GM12878 (cell line): ENCODE measurements at regions not wholly inside any gene's neighbourhood (a gene's known extent, or its start where the extent isn't known, plus 50 kb on each side); places are given as distances from the start of the nearest gene placed in this dataset.

ENCODE experiments used
- ATAC-seq: fragments of 200-7000 bp; cut with Tn5 transposase; 3 replicates; pipeline ENCODE4 v1.9.1; 2020; ENCODE audit warnings: mild to moderate bottlenecking, moderate library complexity
- BruUV-seq: library from RNA; stranded (reverse); fragments of 400-500 nt; replicated peaks from 2 replicates; lab custom pipeline; 2021; lab: Mats Ljungman, UMichigan
- CTCF ChIA-PET: fragments of 300-600 bp; sonication (Branson Sonifier 250); formaldehyde crosslinking; extraction: SDS; loops from one replicate; lab custom pipeline; 2021; ENCODE audit warnings: inconsistent platforms; lab: Yijun Ruan, JAX
- POLR2A ChIA-PET: fragments of 350-600 bp; formaldehyde crosslinking; extraction: SDS; loops from one replicate; lab custom pipeline; 2021; ENCODE audit warnings: inconsistent platforms; lab: Charles Lee
- RAD21 ChIA-PET: fragments of 300-600 bp; sonication (Branson Sonifier 250); formaldehyde crosslinking; loops from one replicate; lab custom pipeline; 2023; ENCODE audit warnings: antibody characterized with exemption; ENCODE audit not compliant: unreplicated experiment; lab: Charles Lee
- SMC1A ChIA-PET: fragments of 300-600 bp; sonication (Branson Sonifier 250); formaldehyde crosslinking; loops from one replicate; lab custom pipeline; 2023; ENCODE audit not compliant: unreplicated experiment, uncharacterized antibody; lab: Charles Lee
- DNase-seq: peaks from one replicate; pipeline ENCODE4 v3.0.0-alpha.2; 2011; ENCODE audit warnings: low read depth, low spot score
- FAIRE-seq: peaks from 3 replicates; lab custom pipeline; 2011; peaks lifted over from hg19 to GRCh38; lab: Jason Lieb, UNC
- H2AFZ ChIP-seq: 2 replicates; pipeline ENCODE4 v1.6.0; 2011; ENCODE audit warnings: low read depth, low read length, control low read depth; ENCODE audit not compliant: control insufficient read depth
- H3K27ac ChIP-seq: 2 replicates; pipeline ENCODE4 v1.5.1; 2011; ENCODE audit warnings: control low read depth; ENCODE audit not compliant: control insufficient read depth, insufficient read depth
- H3K27me3 ChIP-seq, 2 experiments: replicated peaks in 1 of 2; 2 replicates each; pipeline versions ENCODE4 v1.6.0 to v1.6.1; 2011; ENCODE audit warnings: low read length in 1 of 2; ENCODE audit not compliant: control insufficient read depth in 2 of 2, insufficient read depth in 2 of 2
- H3K36me3 ChIP-seq, 2 experiments: 2 replicates each; pipeline ENCODE4 v1.5.1; 2011; ENCODE audit warnings: low read length in 1 of 2; ENCODE audit not compliant: control insufficient read depth in 2 of 2, insufficient read depth in 2 of 2
- H3K4me1 ChIP-seq: 2 replicates; pipeline ENCODE4 v1.6.1; 2011; ENCODE audit warnings: mild to moderate bottlenecking, low read length, moderate library complexity, mixed read lengths; ENCODE audit not compliant: control insufficient read depth, insufficient read depth
- H3K4me2 ChIP-seq: 2 replicates; pipeline ENCODE4 v1.6.0; 2011; ENCODE audit warnings: control low read depth; ENCODE audit not compliant: control insufficient read depth, insufficient read depth
- H3K4me3 ChIP-seq: fragments of 200-600 bp; sonication (generic); 2 replicates; pipeline ENCODE4 v1.5.1; 2016
- H3K79me2 ChIP-seq: 2 replicates; pipeline ENCODE4 v1.6.0; 2011; ENCODE audit warnings: low read length; ENCODE audit not compliant: control insufficient read depth, insufficient read depth
- H3K9ac ChIP-seq: 2 replicates; pipeline ENCODE4 v1.8.0; 2011; ENCODE audit warnings: low read length, control low read depth, mixed read lengths; ENCODE audit not compliant: control insufficient read depth, insufficient read depth
- H3K9me3 ChIP-seq: replicated peaks from 3 replicates; pipeline ENCODE4 v1.5.1; 2011; ENCODE audit warnings: mild to moderate bottlenecking, low read length; ENCODE audit not compliant: control insufficient read depth, insufficient read depth
- H4K20me1 ChIP-seq: 2 replicates; pipeline ENCODE4 v1.6.0; 2011; ENCODE audit not compliant: control insufficient read depth, insufficient read depth
- ATF2 ChIP-seq: IDR thresholded peaks from 2 replicates; pipeline ENCODE4 v1.6.1; 2012; ENCODE audit warnings: low read length, inconsistent platforms
- CHD4 ChIP-seq: fragments of 200-600 bp; sonication (generic); IDR thresholded peaks from 2 replicates; pipeline ENCODE4 v1.6.1; 2016; ENCODE audit warnings: mild to moderate bottlenecking
- FOS ChIP-seq: IDR thresholded peaks from 3 replicates; pipeline ENCODE4 v1.6.1; 2011; ENCODE audit warnings: borderline replicate concordance; ENCODE audit not compliant: insufficient read length; ENCODE audit errors: extremely low read depth
- NFIC ChIP-seq: IDR thresholded peaks from 2 replicates; pipeline ENCODE4 v1.6.1; 2012; ENCODE audit warnings: low read depth, mild to moderate bottlenecking, inconsistent platforms, low read length, moderate library complexity
- NR2C2 ChIP-seq: IDR thresholded peaks from 2 replicates; pipeline ENCODE4 v1.6.1; 2011; ENCODE audit warnings: borderline replicate concordance, low read depth; ENCODE audit not compliant: control insufficient read depth, insufficient read length
- PAX8 ChIP-seq: fragments of 450-650 bp; IDR thresholded peaks from 2 replicates; pipeline ENCODE4 v1.6.1; 2017; ENCODE audit warnings: mild to moderate bottlenecking, moderate library complexity
- RELA ChIP-seq: fragments of 450-650 bp; IDR thresholded peaks from 2 replicates; pipeline ENCODE4 v1.8.0; 2014; ENCODE audit warnings: borderline replicate concordance; ENCODE audit not compliant: partially characterized antibody
- SIX5 ChIP-seq: IDR thresholded peaks from 2 replicates; pipeline ENCODE4 v1.6.1; 2011; ENCODE audit warnings: mild to moderate bottlenecking, low read depth, low read length, moderate library complexity; ENCODE audit not compliant: severe bottlenecking
- SMAD1 ChIP-seq: fragments of 450-650 bp; IDR thresholded peaks from 2 replicates; pipeline ENCODE4 v1.6.1; 2018; ENCODE audit warnings: mild to moderate bottlenecking, low read depth; ENCODE audit not compliant: partially characterized antibody
- ZNF217 ChIP-seq: fragments of 450-650 bp; IDR thresholded peaks from 2 replicates; pipeline ENCODE4 v1.6.1; 2017; ENCODE audit warnings: antibody characterized with exemption, mild to moderate bottlenecking
- WGBS: methylation state at CpG from one replicate; pipeline ENCODE4 v1.1.6; 2016; ENCODE audit warnings: low lambda C conversion rate; ENCODE audit not compliant: insufficient replicate concordance, insufficient coverage; ENCODE audit errors: missing lambda C conversion rate; 5-methylcytosine and 5-hydroxymethylcytosine counted together
- in situ Hi-C: fragments of 300-500 bp; cut with MboI; formaldehyde crosslinking; loops from 9 replicates; pipeline ENCODE4 v1.14.3; 2018; ENCODE audit warnings: mixed read lengths
- intact Hi-C: fragments of 100-400 bp; cut with micrococcal nuclease; formaldehyde crosslinking; loops from one replicate; pipeline ENCODE4 v1.14.2; 2022; ENCODE audit not compliant: unreplicated experiment
- TF ChIP-seq, protein P1 (sequence below): IDR thresholded peaks from 2 replicates; pipeline ENCODE4 v1.6.1; 2011; ENCODE audit warnings: borderline replicate concordance, low read depth, mild to moderate bottlenecking, moderate library complexity, mixed read lengths, low read length; ENCODE audit not compliant: insufficient read depth; ENCODE audit errors: extremely low read length
- TF ChIP-seq, protein P2 (sequence below): fragments of 450-650 bp; IDR thresholded peaks from 2 replicates; pipeline ENCODE4 v1.6.1; 2016; ENCODE audit warnings: mild to moderate bottlenecking, moderate library complexity, borderline replicate concordance

- Histone ChIP-seq H3K27me3 (no peaks in the 10 kb centered on the region), H3K4me1 (no peaks in the 10 kb centered on the region), H3K9me3 (peaks cover 1% of the 10 kb centered on the region; the same call in 1 of the 3 replicates), H3K4me3 (no peak overlapping the region), H3K4me2 (no peak overlapping the region), H2AFZ (no peak overlapping the region), H3K36me3 (no peaks in the 10 kb centered on the region), H3K27ac (no peak overlapping the region), H3K79me2 (no peaks in the 10 kb centered on the region), H3K9ac (no peak overlapping the region), H4K20me1 (no peaks in the 10 kb centered on the region)
- RAD21 ChIA-PET, result no interaction called here
- no peak for FAIRE-seq
- WGBS, result 54% methylated on average over 6 of the region's 6 CpGs
- no peak for ATAC-seq
- in situ Hi-C loops, result no loop called here
- TF ChIP-seq CHD4 (no peak), ATF2 (no peak), PAX8 (no peak)
- DNase-seq, result no peak
- POLR2A ChIA-PET, result no interaction called here
- CTCF ChIA-PET, result no interaction called here
- SMC1A ChIA-PET, result no interaction called here
- intact Hi-C loops, result no loop called here
- BruUV-seq, result no TSS peak
Measured at GRCh38 chr9:96038914-96039313, 163.4 kb downstream of the ERCC6L2 start.

- Histone ChIP-seq H3K79me2 (no peaks in the 10 kb centered on the region), H3K4me1 (no peaks in the 10 kb centered on the region), H2AFZ (no peak overlapping the region), H4K20me1 (no peaks in the 10 kb centered on the region), H3K9me3 (peaks cover 1% of the 10 kb centered on the region; the same call in 1 of the 3 replicates), H3K4me2 (no peak overlapping the region), H3K27ac (no peak overlapping the region), H3K9ac (no peak overlapping the region), H3K27me3 (no peaks in the 10 kb centered on the region), H3K4me3 (no peak overlapping the region), H3K36me3 (no peaks in the 10 kb centered on the region)
- ChIA-PET RAD21 (no interaction called here), POLR2A (no interaction called here), CTCF (no interaction called here), SMC1A (no interaction called here)
- in situ Hi-C loops, result no loop called here
- intact Hi-C loops, result no loop called here
- ATAC-seq (no peak), DNase-seq (no peak), FAIRE-seq (no peak)
- WGBS, result 27% methylated on average over 7 of the region's 7 CpGs
- BruUV-seq, result no TSS peak
- no peak for TF ChIP-seq SIX5
- TF ChIP-seq, protein P1, sequence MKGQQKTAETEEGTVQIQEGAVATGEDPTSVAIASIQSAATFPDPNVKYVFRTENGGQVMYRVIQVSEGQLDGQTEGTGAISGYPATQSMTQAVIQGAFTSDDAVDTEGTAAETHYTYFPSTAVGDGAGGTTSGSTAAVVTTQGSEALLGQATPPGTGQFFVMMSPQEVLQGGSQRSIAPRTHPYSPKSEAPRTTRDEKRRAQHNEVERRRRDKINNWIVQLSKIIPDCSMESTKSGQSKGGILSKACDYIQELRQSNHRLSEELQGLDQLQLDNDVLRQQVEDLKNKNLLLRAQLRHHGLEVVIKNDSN, result no peak
- TF ChIP-seq RELA, result no peak
- no peak for TF ChIP-seq FOS
- TF ChIP-seq ZNF217, result no peak
- TF ChIP-seq SMAD1, result no peak
- TF ChIP-seq, protein P2, sequence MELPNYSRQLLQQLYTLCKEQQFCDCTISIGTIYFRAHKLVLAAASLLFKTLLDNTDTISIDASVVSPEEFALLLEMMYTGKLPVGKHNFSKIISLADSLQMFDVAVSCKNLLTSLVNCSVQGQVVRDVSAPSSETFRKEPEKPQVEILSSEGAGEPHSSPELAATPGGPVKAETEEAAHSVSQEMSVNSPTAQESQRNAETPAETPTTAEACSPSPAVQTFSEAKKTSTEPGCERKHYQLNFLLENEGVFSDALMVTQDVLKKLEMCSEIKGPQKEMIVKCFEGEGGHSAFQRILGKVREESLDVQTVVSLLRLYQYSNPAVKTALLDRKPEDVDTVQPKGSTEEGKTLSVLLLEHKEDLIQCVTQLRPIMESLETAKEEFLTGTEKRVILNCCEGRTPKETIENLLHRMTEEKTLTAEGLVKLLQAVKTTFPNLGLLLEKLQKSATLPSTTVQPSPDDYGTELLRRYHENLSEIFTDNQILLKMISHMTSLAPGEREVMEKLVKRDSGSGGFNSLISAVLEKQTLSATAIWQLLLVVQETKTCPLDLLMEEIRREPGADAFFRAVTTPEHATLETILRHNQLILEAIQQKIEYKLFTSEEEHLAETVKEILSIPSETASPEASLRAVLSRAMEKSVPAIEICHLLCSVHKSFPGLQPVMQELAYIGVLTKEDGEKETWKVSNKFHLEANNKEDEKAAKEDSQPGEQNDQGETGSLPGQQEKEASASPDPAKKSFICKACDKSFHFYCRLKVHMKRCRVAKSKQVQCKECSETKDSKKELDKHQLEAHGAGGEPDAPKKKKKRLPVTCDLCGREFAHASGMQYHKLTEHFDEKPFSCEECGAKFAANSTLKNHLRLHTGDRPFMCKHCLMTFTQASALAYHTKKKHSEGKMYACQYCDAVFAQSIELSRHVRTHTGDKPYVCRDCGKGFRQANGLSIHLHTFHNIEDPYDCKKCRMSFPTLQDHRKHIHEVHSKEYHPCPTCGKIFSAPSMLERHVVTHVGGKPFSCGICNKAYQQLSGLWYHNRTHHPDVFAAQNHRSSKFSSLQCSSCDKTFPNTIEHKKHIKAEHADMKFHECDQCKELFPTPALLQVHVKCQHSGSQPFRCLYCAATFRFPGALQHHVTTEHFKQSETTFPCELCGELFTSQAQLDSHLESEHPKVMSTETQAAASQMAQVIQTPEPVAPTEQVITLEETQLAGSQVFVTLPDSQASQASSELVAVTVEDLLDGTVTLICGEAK, result no peak
- no peak for TF ChIP-seq NR2C2
- no peak for TF ChIP-seq NFIC
Measured at GRCh38 chr9:96038271-96038670, 162.8 kb downstream of the ERCC6L2 start.
